ENCODE measurements at regions not wholly inside any gene's neighbourhood (a gene's known extent, or its start where the extent isn't known, plus 50 kb on each side); places are given as distances from the start of the nearest gene placed in this dataset.

- Histone ChIP-seq H3K4me3 (ENCODE audit: extremely low read depth, insufficient read depth, low read length, poor library complexity, severe bottlenecking) (no peak overlapping the region), H3K27ac (ENCODE audit: low read depth, low read length, severe bottlenecking) (no peak overlapping the region), H3K36me3 (ENCODE audit: control insufficient read depth, insufficient read depth, low read length) (no peaks in the 10 kb centered on the region), H3K9me3 (ENCODE audit: control insufficient read depth, low read length) (no peaks in the 10 kb centered on the region), H3K4me1 (ENCODE audit: control insufficient read depth, insufficient read depth, low read length, poor library complexity, severe bottlenecking) (no peaks in the 10 kb centered on the region)
- WGBS, 2 experiments (ENCODE audit: insufficient coverage in 2 of 2): no CpG with 5 or more reads among the region's 1 CpG
Measured at GRCh38 chr6:82840571-82840970, 225.1 kb downstream of the UBE3D start.

- Histone ChIP-seq H3K4me1 (ENCODE audit: control insufficient read depth, insufficient read depth, low read length, poor library complexity, severe bottlenecking) (no peaks in the 10 kb centered on the region), H3K9me3 (ENCODE audit: control insufficient read depth, low read length) (no peaks in the 10 kb centered on the region), H3K4me3 (ENCODE audit: extremely low read depth, insufficient read depth, low read length, poor library complexity, severe bottlenecking) (no peak overlapping the region), H3K36me3 (ENCODE audit: control insufficient read depth, insufficient read depth, low read length) (no peaks in the 10 kb centered on the region), H3K27ac (ENCODE audit: low read depth, low read length, severe bottlenecking) (no peak overlapping the region)
- WGBS, 2 experiments (ENCODE audit: insufficient coverage in 2 of 2): 85 to 100% methylated on average over 2 of the region's 2 CpGs
Measured at GRCh38 chr6:82841309-82841708, 224.3 kb downstream of the UBE3D start.

Data from mesodermal cell (in vitro differentiated cells).